22Rv1 (cell line): ENCODE measurements at regions not wholly inside any gene's neighbourhood (a gene's known extent, or its start where the extent isn't known, plus 50 kb on each side); places are given as distances from the start of the nearest gene placed in this dataset.

Source experiments
- CTCF ChIP-seq: fragments of 450-650 bp; IDR thresholded peaks from 2 replicates; pipeline ENCODE4 v1.5.1; 2017; ENCODE audit warnings: mild to moderate bottlenecking
- ZFX ChIP-seq: fragments of 450-650 bp; IDR thresholded peaks from 2 replicates; pipeline ENCODE4 v1.6.1; 2017; ENCODE audit warnings: antibody characterized with exemption, borderline replicate concordance

- no peak for TF ChIP-seq CTCF
- no peak for TF ChIP-seq ZFX
Measured at GRCh38 chr5:155564541-155564940, 551.0 kb downstream of the KIF4B start.
